DOHH2 (cell line): ENCODE measurements at regions not wholly inside any gene's neighbourhood (a gene's known extent, or its start where the extent isn't known, plus 50 kb on each side); places are given as distances from the start of the nearest gene placed in this dataset.

Source experiments
- H3F3A ChIP-seq: fragments of 200-600 bp; sonication (generic), shearing (Covaris generic); 2 replicates; pipeline ENCODE4 v1.6.0; 2016; ENCODE audit warnings: antibody characterized with exemption, mild to moderate bottlenecking; ENCODE audit not compliant: control insufficient read depth, insufficient read depth
- H3K27ac ChIP-seq: fragments of 200-600 bp; sonication (generic); 2 replicates; pipeline ENCODE4 v1.5.1; 2014; ENCODE audit warnings: low read depth, mild to moderate bottlenecking, low read length, moderate library complexity
- H3K27me3 ChIP-seq: fragments of 200-600 bp; sonication (generic); 2 replicates; pipeline ENCODE4 v1.6.1; 2014; ENCODE audit warnings: mild to moderate bottlenecking, low read length, mixed read lengths; ENCODE audit not compliant: control insufficient read depth
- H3K36me3 ChIP-seq: fragments of 200-600 bp; sonication (generic); 2 replicates; pipeline ENCODE4 v1.6.1; 2014; ENCODE audit warnings: mild to moderate bottlenecking, low read length, moderate library complexity, mixed read lengths; ENCODE audit not compliant: control insufficient read depth
- H3K4me1 ChIP-seq: fragments of 200-600 bp; sonication (generic); 2 replicates; pipeline ENCODE4 v1.6.1; 2014; ENCODE audit warnings: mild to moderate bottlenecking, low read length, mixed read lengths; ENCODE audit not compliant: control insufficient read depth
- H3K4me2 ChIP-seq: fragments of 200-600 bp; sonication (generic); 2 replicates; pipeline ENCODE4 v1.6.0; 2014; ENCODE audit warnings: mild to moderate bottlenecking, low read length, moderate library complexity
- H3K4me3 ChIP-seq: fragments of 200-600 bp; sonication (generic); 2 replicates; pipeline ENCODE4 v1.5.1; 2014; ENCODE audit warnings: mild to moderate bottlenecking, low read length, mixed read lengths
- H3K79me2 ChIP-seq: fragments of 200-600 bp; sonication (generic); 2 replicates; pipeline ENCODE4 v1.6.1; 2014; ENCODE audit warnings: mild to moderate bottlenecking, low read length, mixed read lengths; ENCODE audit not compliant: control insufficient read depth
- H3K9me2 ChIP-seq: fragments of 200-600 bp; sonication (generic); replicated peaks from 2 replicates; pipeline ENCODE4 v1.6.1; 2014; ENCODE audit warnings: mild to moderate bottlenecking, low read length, mixed read lengths; ENCODE audit not compliant: control insufficient read depth
- H3K9me3 ChIP-seq: fragments of 200-600 bp; sonication (generic); 2 replicates; pipeline ENCODE4 v1.6.1; 2014; ENCODE audit warnings: antibody characterized with exemption, low read length, mixed read lengths; ENCODE audit not compliant: control insufficient read depth, insufficient read depth
- H4K20me1 ChIP-seq: fragments of 200-600 bp; sonication (generic); 2 replicates; pipeline ENCODE4 v1.6.0; 2014; ENCODE audit warnings: low read depth, mild to moderate bottlenecking, antibody characterized with exemption, low read length, moderate library complexity; ENCODE audit not compliant: control insufficient read depth, insufficient read depth
- CTCF ChIP-seq: fragments of 200-600 bp; sonication (generic); IDR thresholded peaks from one replicate; pipeline ENCODE4 v1.5.1; 2014; ENCODE audit warnings: antibody characterized with exemption, mild to moderate bottlenecking, low read depth, low read length; ENCODE audit not compliant: poor library complexity, severe bottlenecking
- EZH2phosphoT487 ChIP-seq: fragments of 200-600 bp; sonication (generic); IDR thresholded peaks from 2 replicates; pipeline ENCODE4 v1.6.1; 2017; ENCODE audit warnings: borderline replicate concordance, mild to moderate bottlenecking, antibody characterized with exemption, low read length, moderate library complexity, mixed read lengths

GRCh38 chr21:15560383-15561056 lies 169.3 kb upstream of the USP25 start:
- no peak overlapping the region for H3K4me3 ChIP-seq
- no peaks in the 10 kb centered on the region for H3K27me3 ChIP-seq
- H3K9me3 ChIP-seq, result no peaks in the 10 kb centered on the region
- no peak overlapping the region for H3K4me2 ChIP-seq
- H3K4me1 ChIP-seq, result no peaks in the 10 kb centered on the region
- H4K20me1 ChIP-seq, result no peaks in the 10 kb centered on the region
- no peak overlapping the region for H3K27ac ChIP-seq
- no peaks in the 10 kb centered on the region for H3K79me2 ChIP-seq
- no peaks in the 10 kb centered on the region for H3K36me3 ChIP-seq
- H3F3A ChIP-seq, result no peaks in the 10 kb centered on the region
- no peak for TF ChIP-seq CTCF
- no peak for TF ChIP-seq EZH2phosphoT487
- H3K9me2 ChIP-seq, result no peaks in the 10 kb centered on the region

- TF ChIP-seq EZH2phosphoT487 (no peak), CTCF (no peak)
- Histone ChIP-seq H3K79me2 (no peaks in the 10 kb centered on the region), H3K27me3 (no peaks in the 10 kb centered on the region), H3F3A (no peaks in the 10 kb centered on the region), H3K4me3 (no peak overlapping the region), H4K20me1 (no peaks in the 10 kb centered on the region), H3K9me3 (no peaks in the 10 kb centered on the region), H3K9me2 (no peaks in the 10 kb centered on the region), H3K4me1 (no peaks in the 10 kb centered on the region), H3K27ac (no peak overlapping the region), H3K4me2 (no peak overlapping the region), H3K36me3 (no peaks in the 10 kb centered on the region)
These were observed 167.0 kb upstream of the USP25 start for GRCh38 chr21:15562748-15563147.

- no peaks in the 10 kb centered on the region for H3F3A ChIP-seq
- H3K9me2 ChIP-seq, result no peaks in the 10 kb centered on the region
- no peaks in the 10 kb centered on the region for H4K20me1 ChIP-seq
- no peaks in the 10 kb centered on the region for H3K9me3 ChIP-seq
- no peaks in the 10 kb centered on the region for H3K27me3 ChIP-seq
- no peaks in the 10 kb centered on the region for H3K36me3 ChIP-seq
- H3K79me2 ChIP-seq, result no peaks in the 10 kb centered on the region
- H3K27ac ChIP-seq, result no peak overlapping the region
- no peak for TF ChIP-seq EZH2phosphoT487
- no peak for TF ChIP-seq CTCF
- H3K4me2 ChIP-seq, result no peak overlapping the region
- no peak overlapping the region for H3K4me3 ChIP-seq
- no peaks in the 10 kb centered on the region for H3K4me1 ChIP-seq
These were observed 164.9 kb upstream of the USP25 start for GRCh38 chr21:15564907-15565306.
